K562 (cell line): ENCODE measurements at regions not wholly inside any gene's neighbourhood (a gene's known extent, or its start where the extent isn't known, plus 50 kb on each side); places are given as distances from the start of the nearest gene placed in this dataset.

Experiments used
- CAMTA2 ChIP-seq: fragments of 250-450 bp; sonication (Bioruptor Pico); conservative IDR thresholded peaks from 2 replicates; pipeline ENCODE4 v1.5.1; 2022
- CTCF ChIP-seq, 3 experiments: IDR thresholded peaks in 2 of 3; conservative IDR thresholded peaks in 1 of 3; 2 replicates each; pipeline ENCODE4 v1.5.1; 2011 to 2012; ENCODE audit warnings: low read length in 3 of 3, mild to moderate bottlenecking in 3 of 3, control low read depth in 2 of 3, improper control_type of control experiment in 1 of 3, inconsistent platforms in 1 of 3, low read depth in 1 of 3, mixed read lengths in 1 of 3, moderate library complexity in 1 of 3; ENCODE audit not compliant: insufficient read depth in 2 of 3
- RBFOX2 ChIP-seq: fragments of 200-400 bp; formaldehyde crosslinking; IDR thresholded peaks from 2 replicates; pipeline ENCODE4 v1.6.1; 2017; ENCODE audit warnings: low read depth, mild to moderate bottlenecking, low read length, moderate library complexity
- SIN3A ChIP-seq, 2 experiments: fragments of 150-350 bp in 1 of 2; IDR thresholded peaks; 2 replicates each; pipeline ENCODE4 v1.6.1; 2011 to 2016; ENCODE audit warnings: borderline replicate concordance in 2 of 2, low read depth in 2 of 2, low read length in 2 of 2, mild to moderate bottlenecking in 2 of 2, moderate library complexity in 2 of 2; ENCODE audit not compliant: control insufficient read depth in 1 of 2
- SMARCC2 ChIP-seq: fragments of 450-650 bp; IDR thresholded peaks from 2 replicates; pipeline ENCODE4 v1.6.1; 2017; ENCODE audit warnings: antibody characterized with exemption, moderate library complexity, mild to moderate bottlenecking, low read depth

GRCh38 chr3:72018343-72018984 is 233.5 kb upstream of the PROK2 start:
- no peak for TF ChIP-seq SIN3A (IDR thresholded peaks at IDR 0.05; ENCODE audit: borderline replicate concordance in 2 of 2, control insufficient read depth in 1 of 2, low read depth in 2 of 2, low read length in 2 of 2)
- no peak for TF ChIP-seq CTCF (IDR thresholded peaks at IDR 0.05 in 2 of 3, conservative IDR thresholded peaks at IDR 0.05 in 1 of 3; ENCODE audit: insufficient read depth in 2 of 3, low read depth in 1 of 3, low read length in 3 of 3)
- no peak for TF ChIP-seq CAMTA2 (CRISPR knock-in tag)
- TF ChIP-seq SMARCC2 = peak; percentile 26; the same call in 1 of the 2 replicates
- no peak for TF ChIP-seq RBFOX2
